CD4-positive, alpha-beta T cell treated with Interleukin-15 for 4 hours (primary cell): ENCODE measurements at regions not wholly inside any gene's neighbourhood (a gene's known extent, or its start where the extent isn't known, plus 50 kb on each side); places are given as distances from the start of the nearest gene placed in this dataset.

Experiments
- DNase-seq: peaks from one replicate; pipeline ENCODE4 v3.0.0-alpha.2; 2020; ENCODE audit warnings: low spot score

GRCh38 chr2:191738003-191738402, 60.1 kb downstream of the NABP1 start:
- no peak for DNase-seq

DNA sequence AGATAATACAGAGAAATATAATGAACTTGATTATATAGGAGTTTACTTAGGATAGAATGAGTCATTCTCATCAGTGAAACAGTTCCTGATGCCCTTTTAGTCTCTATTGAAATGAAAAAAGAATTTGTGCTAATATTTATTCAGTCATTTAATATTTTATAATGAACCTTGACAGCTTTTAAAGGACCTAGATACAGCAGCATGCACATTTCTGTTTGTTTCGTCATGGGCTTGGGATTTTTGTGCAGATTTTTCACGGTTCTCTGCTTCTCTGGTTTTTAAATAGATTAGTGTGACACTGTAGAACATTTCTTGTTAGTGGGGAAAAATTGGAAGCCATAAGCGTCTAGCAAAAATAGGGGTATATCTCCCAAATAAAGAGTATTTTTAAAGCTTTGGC, 60.7 kb downstream of the NABP1 start:
- DNase-seq: no peak

GRCh38 chr2:191739194-191739593, 61.3 kb downstream of the NABP1 start:
- DNase-seq: no peak

DNA sequence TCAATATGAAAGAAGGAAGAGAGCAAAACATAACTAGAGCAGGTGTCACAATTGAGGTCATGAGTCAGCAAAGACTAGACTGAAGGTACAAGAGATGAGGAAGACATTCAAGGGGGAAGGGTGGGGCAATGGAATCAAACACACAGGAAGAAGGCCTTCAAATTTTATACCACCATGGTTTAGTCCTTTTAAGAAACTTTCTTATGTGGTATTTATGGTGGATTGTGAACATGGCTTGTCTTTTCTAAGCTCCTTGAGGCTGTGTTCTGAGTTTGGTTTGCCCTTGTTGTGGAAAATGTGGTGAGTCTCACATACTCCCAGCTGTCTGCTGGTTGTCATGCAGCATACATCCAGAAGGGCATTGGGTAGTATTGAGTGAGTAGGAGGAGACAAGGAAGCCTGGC, 62.1 kb downstream of the NABP1 start:
- DNase-seq: peak; percentile 61

- DNase-seq: no peak
These were observed 62.8 kb downstream of the NABP1 start for GRCh38 chr2:191740759-191741158.

- no peak for DNase-seq
These were observed 68.6 kb downstream of the NABP1 start for GRCh38 chr2:191746346-191747169.

DNA sequence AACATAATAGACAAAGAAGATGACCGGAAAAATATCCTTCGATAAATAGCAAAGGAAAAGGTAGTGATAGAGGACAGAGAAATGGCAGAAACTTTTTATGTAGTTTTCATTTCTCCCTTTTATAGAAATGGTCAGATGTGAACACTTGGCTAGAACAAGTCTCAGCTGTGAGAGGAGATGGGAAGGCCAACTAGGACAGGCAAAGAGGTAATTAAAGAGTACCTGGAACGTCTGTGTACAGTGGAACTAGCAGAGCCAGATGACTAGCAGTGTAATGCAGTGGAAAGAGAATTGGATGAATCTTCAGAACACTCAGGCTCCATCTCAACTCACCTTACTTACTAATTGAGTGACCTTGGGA, 69.2 kb downstream of the NABP1 start:
- DNase-seq: no peak

- no peak for DNase-seq
These were observed 70.1 kb downstream of the NABP1 start for GRCh38 chr2:191748059-191748461.

DNA sequence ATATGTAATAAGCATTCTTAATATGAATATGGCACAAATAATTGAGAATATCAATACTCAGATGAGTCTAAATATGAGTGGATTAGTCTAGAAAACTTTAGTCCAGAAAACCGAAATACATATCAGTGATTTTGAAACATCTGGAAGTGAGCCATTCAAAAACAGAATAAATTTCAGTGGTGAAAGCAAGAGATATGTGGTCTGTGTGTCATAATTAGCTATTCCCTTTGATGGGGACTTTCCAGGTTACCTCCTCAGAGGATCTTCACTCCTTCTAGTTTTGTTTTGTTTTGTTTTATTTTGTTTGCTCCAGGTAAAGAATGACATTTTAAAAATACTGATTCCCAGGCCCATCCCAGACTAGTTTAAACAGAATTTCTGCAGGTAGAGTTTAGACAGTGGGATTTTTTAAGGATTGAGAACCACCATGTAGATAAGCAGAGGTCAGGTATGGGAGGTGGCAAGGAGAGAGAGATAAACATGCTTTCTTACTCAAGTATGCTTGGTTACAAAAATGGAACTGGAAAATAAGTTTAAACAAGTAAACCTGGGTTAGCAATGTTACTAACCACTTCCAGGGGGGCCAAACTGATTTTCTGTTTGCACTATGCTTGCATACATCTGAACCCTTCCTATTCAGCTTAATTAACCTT, 70.7 kb downstream of the NABP1 start:
- DNase-seq: no peak

GRCh38 chr2:191749181-191749540, 71.2 kb downstream of the NABP1 start:
- DNase-seq: no peak

- DNase-seq: no peak
These were observed 76.2 kb downstream of the NABP1 start for GRCh38 chr2:191754103-191754502.

GRCh38 chr2:191756761-191757160, 78.8 kb downstream of the NABP1 start:
- no peak for DNase-seq

GRCh38 chr2:191757208-191757607, 79.3 kb downstream of the NABP1 start:
- no peak for DNase-seq

- peak; percentile 62 for DNase-seq
These were observed 80.9 kb downstream of the NABP1 start for GRCh38 chr2:191758518-191759507.

DNA sequence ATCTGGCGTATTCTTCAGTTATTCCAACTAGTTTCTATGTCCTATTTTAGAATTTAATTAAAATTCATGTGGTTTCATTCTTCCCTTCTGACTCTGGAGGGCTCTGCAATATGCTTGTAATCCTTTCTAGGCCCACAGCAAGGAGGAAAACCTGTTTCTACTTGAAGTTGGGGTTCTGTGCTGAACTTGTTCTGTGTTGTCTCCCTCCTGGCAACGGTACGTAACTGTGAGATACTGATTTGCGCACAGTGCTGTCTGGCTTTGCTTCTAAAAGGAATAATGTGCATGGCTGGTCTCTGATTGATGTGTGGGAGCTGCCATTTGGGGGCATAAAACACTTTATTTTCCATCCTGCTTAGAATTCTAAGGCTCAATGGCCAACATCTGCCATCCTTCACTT, 81.7 kb downstream of the NABP1 start:
- DNase-seq: no peak

- DNase-seq: no peak
These were observed 82.8 kb downstream of the NABP1 start for GRCh38 chr2:191760655-191761262.

DNA sequence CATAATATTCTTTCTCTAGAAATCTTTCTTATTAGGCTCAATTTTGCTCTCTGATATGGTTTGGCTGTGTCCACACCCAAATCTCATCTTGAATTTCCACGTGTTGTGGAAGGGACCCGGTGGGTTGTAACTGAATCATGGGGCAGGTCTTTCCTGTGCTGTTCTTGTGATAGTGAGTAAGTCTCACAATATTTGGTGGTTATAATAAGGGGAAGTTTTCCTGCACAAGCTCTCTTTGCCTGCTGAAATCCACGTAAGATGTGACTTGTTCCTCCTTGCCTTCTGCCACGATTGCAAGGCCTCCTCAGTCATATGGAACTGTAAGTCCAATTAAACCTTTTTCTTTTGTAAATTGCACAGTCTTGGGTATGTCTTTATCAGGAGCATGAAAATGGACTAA, 73.8 kb downstream of the CAVIN2 start:
- no peak for DNase-seq

DNA sequence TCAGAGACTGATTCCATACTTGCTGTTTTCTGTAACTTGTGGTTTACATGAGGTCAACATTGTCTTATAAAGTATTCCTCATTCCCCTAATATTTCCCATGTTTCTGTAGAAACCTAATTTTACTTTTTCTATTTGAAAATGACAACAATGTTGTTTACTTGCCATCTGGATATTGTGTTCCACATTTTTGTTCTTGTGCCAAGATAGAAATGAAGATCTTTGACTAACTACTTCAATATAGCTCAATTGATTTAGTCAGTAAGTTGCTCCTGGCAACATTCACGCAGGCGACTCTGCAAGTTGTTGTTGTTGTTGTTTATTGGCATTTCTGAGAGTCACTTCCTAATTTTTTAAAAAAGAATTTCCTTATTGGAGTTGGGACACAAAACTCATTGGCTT, 69.5 kb downstream of the CAVIN2 start:
- no peak for DNase-seq

GRCh38 chr2:191778041-191778440, 68.8 kb downstream of the CAVIN2 start:
- no peak for DNase-seq

- DNase-seq: no peak
These were observed 64.5 kb downstream of the CAVIN2 start for GRCh38 chr2:191782351-191782750.

GRCh38 chr2:191783416-191783815, 63.5 kb downstream of the CAVIN2 start:
- DNase-seq: no peak
